COR-L47 (cell line): ENCODE measurements at regions not wholly inside any gene's neighbourhood (a gene's known extent, or its start where the extent isn't known, plus 50 kb on each side); places are given as distances from the start of the nearest gene placed in this dataset.

Experiments used
- DNase-seq: peaks from one replicate; lab custom pipeline; 2025; lab: John Stamatoyannopoulos, UW

- no peak for DNase-seq
These were observed 331.5 kb upstream of the RNF32 start for GRCh38 chr7:156309016-156309620.

GRCh38 chr7:156307193-156307592 lies 333.4 kb upstream of the RNF32 start:
- DNase-seq = no peak

DNA sequence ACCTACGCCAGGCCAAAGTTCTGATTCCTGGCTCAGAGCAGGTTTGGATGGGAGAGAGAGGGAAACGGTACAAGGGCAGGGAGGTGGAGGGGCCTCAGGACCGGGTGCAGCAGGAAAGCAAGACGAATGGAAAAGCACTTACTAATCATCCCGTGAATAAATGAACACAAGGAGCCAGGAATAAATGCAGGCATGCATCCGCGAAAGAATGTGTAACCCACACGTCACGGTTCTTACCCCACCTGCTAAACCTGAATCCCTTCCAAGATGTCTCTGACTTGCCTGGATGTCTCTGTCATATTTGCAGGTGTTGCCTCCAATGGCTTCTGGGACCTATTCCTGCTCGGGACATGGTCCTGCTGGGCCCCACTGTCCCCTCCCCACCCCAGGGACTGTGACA lies 335.2 kb upstream of the RNF32 start:
- DNase-seq = no peak

DNA sequence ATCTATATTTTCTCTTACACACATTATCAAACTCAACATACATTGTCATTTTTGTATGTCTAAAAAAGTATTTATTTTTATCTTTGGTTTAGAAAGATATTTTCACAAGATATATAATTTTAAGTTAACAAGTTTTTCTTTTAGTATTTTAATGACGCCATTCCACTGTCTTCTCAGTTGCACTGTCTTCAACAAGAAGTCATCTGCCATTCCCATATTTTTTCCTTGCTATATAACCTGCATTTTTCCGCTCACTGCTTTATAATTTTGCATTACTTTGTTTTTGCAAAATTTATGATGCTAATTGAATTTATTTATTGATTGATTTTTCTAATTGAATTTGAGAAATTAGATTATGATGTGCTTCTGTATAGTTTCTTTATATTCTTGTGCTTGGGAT lies 357.8 kb upstream of the RNF32 start:
- no peak for DNase-seq

- no peak for DNase-seq
These were observed 360.9 kb upstream of the RNF32 start for GRCh38 chr7:156279635-156280034.

DNA sequence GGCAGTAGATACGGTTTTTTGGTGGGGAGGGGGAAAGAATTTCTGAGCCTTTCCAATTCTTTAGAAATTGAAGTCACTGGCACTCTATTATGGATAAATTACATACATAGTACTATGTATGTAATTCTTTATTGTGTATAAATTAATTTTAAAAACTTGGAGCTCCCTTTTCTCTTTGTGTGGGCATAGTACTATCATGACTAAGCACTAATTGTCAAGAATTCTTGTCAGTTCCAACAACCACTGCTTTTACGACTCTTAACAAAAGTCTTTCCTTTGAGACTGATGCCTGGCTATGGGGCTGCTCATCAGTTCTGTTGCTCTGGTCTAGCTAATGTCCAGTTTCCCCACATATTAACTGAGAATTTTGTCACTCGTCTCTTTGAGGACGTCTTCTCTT lies 365.3 kb upstream of the RNF32 start:
- DNase-seq = no peak

DNA sequence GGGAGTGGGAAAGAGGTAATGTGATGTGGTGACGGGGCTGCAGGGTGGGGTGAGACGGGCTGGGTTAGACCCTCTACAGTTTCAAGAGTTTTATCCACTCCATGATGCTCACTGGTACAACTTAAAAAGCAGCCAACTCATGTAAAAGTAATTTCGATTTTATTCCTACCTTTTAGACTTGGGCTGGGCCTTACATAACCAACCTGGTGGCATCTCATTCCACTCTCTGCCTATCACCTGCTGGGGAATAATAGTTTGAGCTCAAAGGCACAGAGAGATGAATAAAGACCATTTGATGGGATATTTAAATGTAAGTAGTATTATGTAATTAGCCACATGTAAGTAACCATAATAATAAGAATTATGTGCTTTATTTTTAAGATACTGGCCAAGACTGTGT lies 366.0 kb upstream of the RNF32 start:
- no peak for DNase-seq

- no peak for DNase-seq
These were observed 379.0 kb upstream of the RNF32 start for GRCh38 chr7:156261581-156261980.

DNA sequence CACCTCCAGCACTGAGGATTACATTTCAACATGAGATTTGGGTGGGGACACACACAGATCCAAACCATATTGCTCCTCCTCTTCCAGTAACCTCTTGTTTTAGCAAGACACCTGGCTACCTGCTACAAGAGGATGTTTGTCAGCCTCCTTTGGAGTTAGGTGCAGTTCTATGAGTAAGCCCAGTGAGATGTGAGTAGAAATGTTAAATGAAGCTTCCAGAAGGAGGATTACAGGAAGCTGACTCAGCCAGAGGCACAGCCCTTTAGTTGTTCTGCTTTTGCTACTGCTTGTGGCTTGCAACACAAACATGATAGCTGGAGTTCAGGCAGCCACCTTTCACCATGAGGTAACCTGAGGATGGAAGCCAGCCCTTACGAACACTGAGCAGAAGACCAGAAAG lies 382.7 kb upstream of the RNF32 start:
- DNase-seq = no peak

DNA sequence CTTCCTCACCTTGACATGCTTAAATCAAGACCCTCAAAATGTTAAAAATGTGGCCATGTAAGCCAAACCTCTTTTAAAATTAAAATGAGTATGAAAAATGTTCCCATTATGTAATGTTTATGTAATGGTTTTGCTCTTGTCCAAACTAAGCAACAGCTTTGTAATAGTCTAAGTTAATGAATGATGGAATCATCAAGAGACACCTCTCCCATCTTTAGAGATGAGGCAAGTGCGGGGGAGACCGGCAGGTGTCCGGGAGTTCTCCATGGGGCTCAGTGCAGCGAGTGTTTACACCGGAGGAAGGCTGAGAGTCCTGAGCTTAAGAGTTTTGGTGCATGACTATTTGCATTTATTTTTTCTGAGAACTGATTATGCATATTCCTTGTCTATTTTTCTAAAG lies 384.9 kb upstream of the RNF32 start:
- DNase-seq = no peak

GRCh38 chr7:156251861-156252260 lies 388.7 kb upstream of the RNF32 start:
- DNase-seq = no peak

GRCh38 chr7:156240532-156240931 lies 400.0 kb upstream of the RNF32 start:
- DNase-seq = no peak

GRCh38 chr7:156238366-156239133 lies 402.0 kb upstream of the RNF32 start:
- DNase-seq = no peak

DNA sequence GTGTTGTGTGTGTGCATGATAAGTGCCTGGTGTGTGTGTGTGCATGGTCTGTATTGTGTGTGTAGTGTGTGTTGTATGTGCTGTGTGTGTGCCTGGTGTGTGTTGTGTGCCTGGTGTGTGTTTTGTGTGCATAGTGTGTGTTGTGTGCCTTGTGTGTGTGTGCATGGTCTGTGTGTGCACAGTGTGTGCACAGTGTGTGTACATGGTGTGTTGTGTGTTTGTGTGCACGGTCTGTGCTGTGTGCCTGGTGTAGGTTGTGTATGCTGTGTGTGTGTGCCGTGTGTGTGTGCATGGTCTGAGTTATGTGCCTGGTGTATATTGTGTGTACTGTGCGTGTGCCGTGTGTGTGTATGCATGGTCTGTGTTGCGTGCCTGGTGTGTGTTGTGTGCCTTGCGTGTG lies 403.0 kb upstream of the RNF32 start:
- DNase-seq = no peak

GRCh38 chr7:156236936-156237599 lies 403.5 kb upstream of the RNF32 start:
- DNase-seq = no peak

GRCh38 chr7:156236181-156236889 lies 404.2 kb upstream of the RNF32 start:
- no peak for DNase-seq

DNA sequence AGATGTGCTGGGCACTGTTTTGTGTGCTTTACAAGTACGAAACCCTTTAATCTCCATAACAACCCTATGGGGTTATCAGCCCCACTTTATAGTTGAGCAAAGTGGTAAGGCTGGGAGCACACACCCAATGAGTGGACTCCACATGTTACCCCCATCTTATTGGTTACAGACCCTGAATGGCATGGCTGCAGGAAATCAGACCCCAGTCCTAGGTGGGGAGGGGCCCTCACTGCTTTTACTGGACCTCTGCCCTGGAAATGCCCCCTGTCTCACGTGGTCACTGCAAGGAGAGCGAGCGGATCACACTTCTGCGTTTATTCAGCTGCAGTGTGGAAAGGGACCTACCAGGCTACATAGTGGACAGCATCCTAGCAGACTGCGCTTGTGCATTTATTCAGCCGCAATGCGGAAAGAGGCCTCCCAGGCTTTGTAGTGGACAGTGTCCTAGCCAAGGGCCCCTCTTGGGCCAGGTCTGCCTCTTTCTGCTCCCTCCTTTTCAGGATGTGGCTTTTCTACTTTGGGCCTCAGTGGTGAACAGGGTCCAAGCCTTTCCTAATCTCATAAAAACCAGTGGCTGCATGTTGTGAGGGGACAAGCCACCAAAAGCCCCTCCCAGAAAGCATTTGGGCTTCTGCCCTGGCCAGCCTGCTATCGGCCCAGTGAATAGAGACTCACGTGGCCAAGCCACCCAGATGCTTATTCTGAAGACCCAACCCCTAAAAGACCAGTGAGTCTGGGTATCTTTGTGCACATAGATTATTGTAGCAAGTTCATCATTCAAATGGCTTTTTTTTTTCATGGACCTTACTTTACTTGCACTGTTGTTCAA lies 405.7 kb upstream of the RNF32 start:
- no peak for DNase-seq

GRCh38 chr7:156234192-156234591 lies 406.4 kb upstream of the RNF32 start:
- no peak for DNase-seq

GRCh38 chr7:156232931-156233705 lies 407.5 kb upstream of the RNF32 start:
- no peak for DNase-seq

DNA sequence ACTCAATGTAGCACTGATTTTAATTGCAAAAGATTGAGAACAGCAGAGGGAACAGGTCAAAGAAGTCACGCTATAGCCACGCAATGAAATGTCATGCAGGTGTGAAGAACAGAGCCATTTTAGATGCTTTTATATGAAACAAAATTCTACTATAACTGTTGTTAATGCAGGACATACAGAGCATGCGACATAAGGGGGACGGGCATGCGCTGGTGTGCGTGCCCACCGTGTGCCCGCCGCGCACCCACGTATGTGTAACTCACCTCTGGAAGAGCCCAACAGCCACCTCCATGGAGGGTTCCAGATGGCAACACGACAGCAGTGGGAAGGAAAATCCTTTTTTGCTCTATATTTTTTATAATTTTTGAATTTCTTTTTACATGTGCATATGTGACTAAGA lies 410.0 kb upstream of the RNF32 start:
- DNase-seq = no peak

DNA sequence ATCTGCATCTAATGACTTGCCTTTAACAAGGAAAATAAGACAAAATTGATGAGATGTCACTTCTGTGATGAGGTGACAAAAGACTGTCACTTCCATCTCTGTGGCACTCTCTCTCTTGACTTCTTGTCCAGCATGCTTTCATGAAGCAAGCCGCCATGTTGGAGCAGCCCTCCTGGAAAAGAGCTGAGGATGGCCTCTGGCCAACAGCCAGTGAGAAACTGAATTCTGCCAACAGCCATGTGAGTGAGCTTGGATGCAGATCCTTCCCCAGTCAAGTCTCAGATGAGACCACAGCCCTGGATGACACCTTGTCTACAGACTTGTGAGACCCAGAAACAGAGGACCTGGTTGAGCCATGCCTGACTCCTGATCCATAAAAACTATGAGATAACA lies 412.6 kb upstream of the SHH start:
- no peak for DNase-seq
